ENCODE measurements at regions not wholly inside any gene's neighbourhood (a gene's known extent, or its start where the extent isn't known, plus 50 kb on each side); places are given as distances from the start of the nearest gene placed in this dataset.

- TF ChIP-seq ELK4 (IDR thresholded peaks at IDR 0.05; ENCODE audit: borderline replicate concordance, low read depth, low read length) (no peak), ZNF555 (tag by site-specific recombination; conservative IDR thresholded peaks at IDR 0.05) (no peak), GLI2 (tag by site-specific recombination; IDR thresholded peaks at IDR 0.05; ENCODE audit: borderline replicate concordance, low read depth) (no peak), ZNF473 (tag by site-specific recombination; IDR thresholded peaks at IDR 0.05) (no peak), ZBTB10 (tag by site-specific recombination; IDR thresholded peaks at IDR 0.05) (no peak), SP2 (tag by site-specific recombination; IDR thresholded peaks at IDR 0.05) (no peak), YY1 (tag by site-specific recombination; IDR thresholded peaks at IDR 0.05) (no peak)
These were observed 138.7 kb upstream of the SLC24A2 start (continued) for GRCh38 chr9:19927560-19927959.

- H3K4me3 ChIP-seq (ENCODE audit: low read depth, low read length) = no peak overlapping the region
- CTCF ChIA-PET = interaction anchor here (0.7 to 2.3 kb wide), 8 partner anchors 462 to 1186 kb away, joined by 3 to 13 read pairs (median 4); no protein-coding TSS in a partner anchor
- POLR2A ChIA-PET = interaction anchor here (0.7 kb wide), 1 partner anchor 677 kb away, joined by 3 read pairs; no protein-coding TSS in a partner anchor
- H3K9me3 ChIP-seq (ENCODE audit: control insufficient read depth, insufficient read depth, low read depth, low read length) = no peaks in the 10 kb centered on the region
- no peaks in the 10 kb centered on the region for H3K4me1 ChIP-seq (ENCODE audit: control insufficient read depth, insufficient read depth, low read length)
- TF ChIP-seq TCF7L2 (IDR thresholded peaks at IDR 0.05; ENCODE audit: borderline replicate concordance, low read depth, low read length) (no peak), RBAK (tag by site-specific recombination; IDR thresholded peaks at IDR 0.05) (no peak), ZNF610 (tag by site-specific recombination; IDR thresholded peaks at IDR 0.05; ENCODE audit: borderline replicate concordance) (no peak), ZNF777 (tag by site-specific recombination; IDR thresholded peaks at IDR 0.05; ENCODE audit: borderline replicate concordance) (no peak), ZNF311 (tag by site-specific recombination; IDR thresholded peaks at IDR 0.05; ENCODE audit: borderline replicate concordance) (no peak), SETDB1 (IDR thresholded peaks at IDR 0.05; ENCODE audit: insufficient read length, low read length) (no peak), AEBP2 (tag by site-specific recombination; IDR thresholded peaks at IDR 0.05; ENCODE audit: borderline replicate concordance) (no peak), ZSCAN18 (tag by site-specific recombination; IDR thresholded peaks at IDR 0.05) (no peak), ZBTB48 (tag by site-specific recombination; IDR thresholded peaks at IDR 0.05) (no peak), PRDM10 (tag by site-specific recombination; IDR thresholded peaks at IDR 0.05) (no peak), OSR2 (tag by site-specific recombination; IDR thresholded peaks at IDR 0.05) (no peak), ZNF560 (tag by site-specific recombination; IDR thresholded peaks at IDR 0.05; ENCODE audit: borderline replicate concordance) (no peak), ZNF555 (tag by site-specific recombination; conservative IDR thresholded peaks at IDR 0.05) (no peak), ZFP69B (tag by site-specific recombination; IDR thresholded peaks at IDR 0.05) (no peak), KLF9 (tag by site-specific recombination; IDR thresholded peaks at IDR 0.05; ENCODE audit: low read depth) (no peak)
- H3K36me3 ChIP-seq (ENCODE audit: control insufficient read depth in 2 of 2, insufficient read depth in 1 of 2, low read length in 2 of 2) = no peaks in the 10 kb centered on the region
- H3K27ac ChIP-seq (ENCODE audit: extremely low read depth, low read depth, low read length) = no peak overlapping the region
These were observed 137.9 kb upstream of the SLC24A2 start for GRCh38 chr9:19926774-19927173.

Measured in HEK293 (cell line).